Peyer's patch (tissue), 4 donors: ENCODE measurements at regions not wholly inside any gene's neighbourhood (a gene's known extent, or its start where the extent isn't known, plus 50 kb on each side); places are given as distances from the start of the nearest gene placed in this dataset.

ENCODE experiments used
- DNase-seq, 3 donors: peaks; one replicate each; pipeline ENCODE4 v3.0.0-alpha.2; 2017 to 2019
- H3K27ac ChIP-seq, 4 donors: fragments of 200-600 bp; sonication (generic); one replicate each; pipeline ENCODE4 v1.5.1; 2016 to 2019
- H3K27me3 ChIP-seq, 2 donors: fragments of 200-600 bp; sonication (generic); one replicate each; pipeline ENCODE4 v1.5.1; 2019
- H3K36me3 ChIP-seq, 3 donors: fragments of 200-600 bp; sonication (generic); one replicate each; pipeline ENCODE4 v1.5.1; 2016 to 2019
- H3K4me1 ChIP-seq, 4 donors: fragments of 200-600 bp; sonication (generic); one replicate each; pipeline ENCODE4 v1.5.1; 2016 to 2019
- H3K4me3 ChIP-seq, 4 donors: fragments of 200-600 bp; sonication (generic); 1 replicate in 3 of 4; 2 replicates in 1 of 4; pipeline ENCODE4 v1.5.1; 2016 to 2019; ENCODE audit warnings: mild to moderate bottlenecking in 1 of 4
- H3K9me3 ChIP-seq, 4 donors: fragments of 200-600 bp; sonication (generic); one replicate each; pipeline ENCODE4 v1.5.1; 2016 to 2019; ENCODE audit warnings: mild to moderate bottlenecking in 1 of 4
- POLR2A ChIP-seq, 2 donors: fragments of 450-650 bp; IDR thresholded peaks; one replicate each; pipeline ENCODE4 v1.5.1; 2017; ENCODE audit warnings: antibody characterized with exemption in 2 of 2, mild to moderate bottlenecking in 2 of 2, moderate library complexity in 2 of 2
- TF ChIP-seq, protein P1 (sequence below), 6 experiments: fragments of 450-650 bp in 4 of 6; fragments of 200-600 bp in 2 of 6; sonication (generic) in 1 of 6; IDR thresholded peaks; one replicate each; pipeline ENCODE4 v1.5.1; 2017 to 2019; ENCODE audit warnings: antibody characterized with exemption in 6 of 6, mild to moderate bottlenecking in 3 of 6, moderate library complexity in 1 of 6

GRCh38 chr2:10220045-10220901 is 82.4 kb upstream of the HPCAL1 start:
- Histone ChIP-seq H3K9me3 (no peaks in the 10 kb centered on the region), H3K4me1 (peaks cover 0 to 2% (median 0%) of the 10 kb centered on the region in 4 donors), H3K27ac (no peak overlapping the region), H3K4me3 (no peak overlapping the region), H3K36me3 (no peaks in the 10 kb centered on the region), H3K27me3 (no peaks in the 10 kb centered on the region)
- TF ChIP-seq, protein P1, sequence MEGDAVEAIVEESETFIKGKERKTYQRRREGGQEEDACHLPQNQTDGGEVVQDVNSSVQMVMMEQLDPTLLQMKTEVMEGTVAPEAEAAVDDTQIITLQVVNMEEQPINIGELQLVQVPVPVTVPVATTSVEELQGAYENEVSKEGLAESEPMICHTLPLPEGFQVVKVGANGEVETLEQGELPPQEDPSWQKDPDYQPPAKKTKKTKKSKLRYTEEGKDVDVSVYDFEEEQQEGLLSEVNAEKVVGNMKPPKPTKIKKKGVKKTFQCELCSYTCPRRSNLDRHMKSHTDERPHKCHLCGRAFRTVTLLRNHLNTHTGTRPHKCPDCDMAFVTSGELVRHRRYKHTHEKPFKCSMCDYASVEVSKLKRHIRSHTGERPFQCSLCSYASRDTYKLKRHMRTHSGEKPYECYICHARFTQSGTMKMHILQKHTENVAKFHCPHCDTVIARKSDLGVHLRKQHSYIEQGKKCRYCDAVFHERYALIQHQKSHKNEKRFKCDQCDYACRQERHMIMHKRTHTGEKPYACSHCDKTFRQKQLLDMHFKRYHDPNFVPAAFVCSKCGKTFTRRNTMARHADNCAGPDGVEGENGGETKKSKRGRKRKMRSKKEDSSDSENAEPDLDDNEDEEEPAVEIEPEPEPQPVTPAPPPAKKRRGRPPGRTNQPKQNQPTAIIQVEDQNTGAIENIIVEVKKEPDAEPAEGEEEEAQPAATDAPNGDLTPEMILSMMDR (IDR thresholded peaks at IDR 0.05), result no peak
- TF ChIP-seq POLR2A (IDR thresholded peaks at IDR 0.05), result no peak
- peak in 1 of 3 donors; percentile 34 for DNase-seq

DNA sequence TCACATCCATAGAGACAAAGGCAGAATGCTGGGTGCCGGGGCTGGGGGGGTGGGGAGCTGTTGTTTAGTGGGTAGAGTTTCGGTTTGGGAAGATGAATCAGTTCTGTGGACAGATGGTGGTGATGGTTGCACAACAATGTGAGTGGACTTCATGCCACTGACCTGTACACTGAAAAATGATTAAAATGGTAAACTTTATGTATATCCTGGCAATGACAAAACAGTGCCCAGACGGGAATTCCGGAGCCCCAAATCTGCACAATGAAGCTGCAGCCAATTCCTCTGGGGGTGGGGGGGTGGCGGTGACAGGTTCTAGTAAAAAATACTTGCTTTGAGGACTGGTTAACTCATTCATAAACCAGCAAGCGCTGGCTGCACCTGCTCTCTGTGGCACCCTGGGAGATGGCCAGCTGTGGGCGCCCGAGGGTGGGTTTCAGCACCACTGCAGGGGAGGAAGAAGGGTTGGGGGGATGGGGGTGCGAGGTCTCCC is 81.8 kb upstream of the HPCAL1 start:
- Histone ChIP-seq H3K4me1 (peaks cover 0 to 9% (median 2%) of the 10 kb centered on the region in 4 donors), H3K4me3 (no peak overlapping the region), H3K36me3 (no peaks in the 10 kb centered on the region), H3K9me3 (no peaks in the 10 kb centered on the region), H3K27me3 (no peaks in the 10 kb centered on the region), H3K27ac (no peak overlapping the region)
- peak in 1 of 3 donors; percentile 35 for DNase-seq
- TF ChIP-seq, protein P1 (IDR thresholded peaks at IDR 0.05), result no peak
- no peak for TF ChIP-seq POLR2A (IDR thresholded peaks at IDR 0.05)

GRCh38 chr2:10221443-10221842 is 81.3 kb upstream of the HPCAL1 start:
- Histone ChIP-seq H3K4me3 (no peak overlapping the region), H3K4me1 (peaks cover 0 to 14% (median 4%) of the 10 kb centered on the region in 4 donors), H3K36me3 (no peaks in the 10 kb centered on the region), H3K27me3 (no peaks in the 10 kb centered on the region), H3K9me3 (no peaks in the 10 kb centered on the region), H3K27ac (no peak overlapping the region)
- TF ChIP-seq POLR2A (IDR thresholded peaks at IDR 0.05), result no peak
- TF ChIP-seq, protein P1 (IDR thresholded peaks at IDR 0.05), result no peak
- DNase-seq, result peak in 1 of 3 donors; percentile 40

DNA sequence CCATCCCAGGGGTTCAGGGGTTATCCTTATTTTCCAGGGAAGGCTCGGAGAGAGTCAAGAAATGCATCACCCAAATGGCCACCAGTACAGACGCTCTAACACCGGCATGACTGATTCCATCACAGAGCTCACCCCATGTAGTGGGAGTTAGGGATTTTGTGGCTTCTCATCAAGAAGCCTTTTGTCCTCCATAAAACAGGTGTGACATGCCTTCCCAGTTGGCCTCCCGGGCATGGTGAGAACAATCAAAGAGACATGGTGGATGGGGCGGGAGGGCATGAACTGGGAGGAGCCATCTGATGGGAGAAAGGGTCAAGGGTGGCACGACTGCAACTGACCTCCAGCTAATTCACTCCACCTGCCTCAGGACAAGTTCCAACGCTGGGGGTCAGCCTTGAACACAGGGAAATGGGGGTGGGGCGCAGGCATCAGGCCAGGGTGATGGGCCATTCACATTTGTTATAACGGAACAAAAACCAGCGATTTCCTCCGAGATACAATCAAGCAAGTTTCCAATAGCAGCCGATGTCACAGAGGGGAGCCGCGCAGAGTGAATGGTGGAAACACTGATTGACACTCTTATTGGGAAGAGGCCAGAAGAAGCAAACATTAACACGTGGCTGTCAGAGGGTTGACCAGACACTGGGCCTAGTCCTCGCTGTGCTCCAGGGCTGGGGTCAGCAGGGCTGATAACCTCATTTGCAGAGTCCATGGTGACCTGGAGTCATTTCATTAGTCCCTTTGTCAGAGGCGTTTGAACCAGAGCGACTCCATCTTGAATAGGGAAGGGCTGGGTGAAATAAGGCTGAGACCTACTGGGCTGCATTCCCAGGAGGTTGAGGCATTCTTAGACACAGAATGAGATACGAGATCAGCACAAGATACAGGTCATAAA is 80.5 kb upstream of the HPCAL1 start:
- Histone ChIP-seq H3K36me3 (no peaks in the 10 kb centered on the region), H3K27me3 (no peaks in the 10 kb centered on the region)
- TF ChIP-seq, protein P1 (IDR thresholded peaks at IDR 0.05), result no peak

DNA sequence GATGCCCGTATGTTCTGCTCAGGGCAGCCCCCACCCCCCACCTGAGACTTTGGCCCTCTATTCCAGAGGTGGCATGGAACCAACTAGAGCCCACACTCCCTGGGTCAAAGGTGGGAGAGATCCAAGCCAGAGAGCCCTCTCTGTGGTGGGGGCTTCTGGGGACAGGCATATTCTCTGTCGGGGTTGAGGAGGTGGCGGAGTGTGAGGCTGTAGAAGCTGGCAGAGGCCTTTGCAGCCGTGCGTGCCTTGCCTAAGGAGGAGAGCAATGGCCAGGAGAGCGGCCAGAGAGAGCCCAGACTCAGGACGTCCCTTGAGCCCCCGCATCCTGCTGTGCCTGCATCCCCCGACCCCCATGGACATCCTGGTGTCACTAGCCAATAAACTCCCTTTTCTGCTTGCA is 79.2 kb upstream of the HPCAL1 start:
- H3K36me3 ChIP-seq, result no peaks in the 10 kb centered on the region
- DNase-seq, result peak in 1 of 3 donors; percentile 29
- H3K4me1 ChIP-seq, result peaks cover 0 to 31% (median 6%) of the 10 kb centered on the region in 4 donors
- H3K4me3 ChIP-seq, result no peak overlapping the region
- H3K27me3 ChIP-seq, result no peaks in the 10 kb centered on the region
- H3K27ac ChIP-seq, result no peak overlapping the region
- no peaks in the 10 kb centered on the region for H3K9me3 ChIP-seq
- TF ChIP-seq POLR2A (IDR thresholded peaks at IDR 0.05), result no peak
- TF ChIP-seq, protein P1 (IDR thresholded peaks at IDR 0.05), result no peak

More for the DNA sequence above, 80.5 kb upstream of the HPCAL1 start:
- Histone ChIP-seq H3K4me3 (no peak overlapping the region), H3K9me3 (no peaks in the 10 kb centered on the region), H3K27ac (no peak overlapping the region), H3K4me1 (peaks cover 0 to 21% (median 5%) of the 10 kb centered on the region in 4 donors)
- peak in 1 of 3 donors; percentile 37 for DNase-seq
